LNCaP clone FGC (cell line): ENCODE measurements at regions not wholly inside any gene's neighbourhood (a gene's known extent, or its start where the extent isn't known, plus 50 kb on each side); places are given as distances from the start of the nearest gene placed in this dataset.
A peak's percentile ranks its signal among the peaks of the same experiment; 100 is the strongest.

ENCODE experiments used
- DNase-seq: peaks from one replicate; pipeline ENCODE4 v3.0.0-alpha.2; 2011; ENCODE audit warnings: low read depth
- H3K4me3 ChIP-seq: 2 replicates; pipeline ENCODE4 v1.5.1; 2011; ENCODE audit warnings: mild to moderate bottlenecking, low read depth, low read length, control low read depth
- CTCF ChIP-seq: IDR thresholded peaks from 2 replicates; pipeline ENCODE4 v1.5.1; 2012; ENCODE audit warnings: mild to moderate bottlenecking; ENCODE audit not compliant: control insufficient read depth, insufficient read depth; ENCODE audit errors: extremely low read depth

GRCh38 chr1:98073823-98074222 lies 153.0 kb upstream of the DPYD start:
- H3K4me3 ChIP-seq, result no peak overlapping the region
- DNase-seq, result no peak
- no peak for TF ChIP-seq CTCF

GRCh38 chr1:98073106-98073505 lies 152.3 kb upstream of the DPYD start:
- H3K4me3 ChIP-seq, result no peak overlapping the region
- DNase-seq, result no peak
- no peak for TF ChIP-seq CTCF

- no peak overlapping the region for H3K4me3 ChIP-seq
- no peak for DNase-seq
- no peak for TF ChIP-seq CTCF
These were observed 151.2 kb upstream of the DPYD start for GRCh38 chr1:98072047-98072446.

GRCh38 chr1:98068016-98068415 lies 147.2 kb upstream of the DPYD start:
- no peak for DNase-seq
- no peak for TF ChIP-seq CTCF
- no peak overlapping the region for H3K4me3 ChIP-seq

GRCh38 chr1:98066911-98067310 lies 146.1 kb upstream of the DPYD start:
- no peak for TF ChIP-seq CTCF
- no peak overlapping the region for H3K4me3 ChIP-seq
- peak; percentile 91 for DNase-seq

GRCh38 chr1:98059620-98060019 lies 138.8 kb upstream of the DPYD start:
- H3K4me3 ChIP-seq, result no peak overlapping the region
- no peak for TF ChIP-seq CTCF
- DNase-seq, result no peak

- no peak for TF ChIP-seq CTCF
- DNase-seq, result no peak
- H3K4me3 ChIP-seq, result no peak overlapping the region
These were observed 137.8 kb upstream of the DPYD start for GRCh38 chr1:98058676-98059075.
